WTC11 (cell line): ENCODE measurements at regions not wholly inside any gene's neighbourhood (a gene's known extent, or its start where the extent isn't known, plus 50 kb on each side); places are given as distances from the start of the nearest gene placed in this dataset.

Experiments
- ATAC-seq: fragments of 200-7000 bp; cut with Tn5 transposase; 2 replicates; pipeline ENCODE4 v1.10.0; 2021; ENCODE audit warnings: mild to moderate bottlenecking, moderate library complexity
- CTCF ChIA-PET: fragments of 300-600 bp; sonication (Branson Sonifier 250); formaldehyde crosslinking; loops from one replicate; lab custom pipeline; 2021; ENCODE audit warnings: antibody characterized with exemption; lab: Charles Lee
- POLR2A ChIA-PET: fragments of 350-600 bp; sonication (Branson Sonifier 250); formaldehyde crosslinking; loops from one replicate; lab custom pipeline; 2021; ENCODE audit warnings: antibody characterized with exemption; lab: Charles Lee
- DNase-seq: peaks from one replicate; pipeline ENCODE4 v3.0.0; 2021; ENCODE audit warnings: low spot score
- H3K27ac Mint-ChIP-seq: 2 replicates; pipeline ENCODE4 v1.8.0; 2021; ENCODE audit warnings: mixed read lengths
- H3K27me3 Mint-ChIP-seq: 2 replicates; pipeline ENCODE4 v1.8.0; 2021; ENCODE audit warnings: low read depth, mild to moderate bottlenecking, moderate library complexity, mixed read lengths
- H3K36me3 Mint-ChIP-seq: 2 replicates; pipeline ENCODE4 v1.8.0; 2021; ENCODE audit warnings: mixed read lengths
- H3K4me1 Mint-ChIP-seq: 2 replicates; pipeline ENCODE4 v1.8.0; 2022; ENCODE audit warnings: mixed read lengths
- H3K4me3 Mint-ChIP-seq: 2 replicates; pipeline ENCODE4 v1.8.0; 2021; ENCODE audit warnings: mild to moderate bottlenecking, moderate library complexity, mixed read lengths
- H3K9me3 Mint-ChIP-seq: 2 replicates; pipeline ENCODE4 v1.8.0; 2021; ENCODE audit warnings: mixed read lengths
- ATF1 ChIP-seq: sonication (generic); formaldehyde crosslinking; IDR thresholded peaks from 2 replicates; pipeline ENCODE4 v1.8.1; 2023; ENCODE audit warnings: mild to moderate bottlenecking, moderate library complexity, missing genetic modification reagents
- ATF3 ChIP-seq: sonication (generic); formaldehyde crosslinking; conservative IDR thresholded peaks from 2 replicates; pipeline ENCODE4 v1.8.1; 2022; ENCODE audit warnings: mild to moderate bottlenecking, missing genetic modification reagents
- CREB1 ChIP-seq: sonication (generic); formaldehyde crosslinking; IDR thresholded peaks from 2 replicates; pipeline ENCODE4 v1.8.0; 2023; ENCODE audit warnings: mild to moderate bottlenecking, missing genetic modification reagents
- ERG ChIP-seq: fragments of 250-450 bp; sonication (Bioruptor Pico); IDR thresholded peaks from 2 replicates; pipeline ENCODE4 v1.8.0; 2021; ENCODE audit warnings: mild to moderate bottlenecking
- ESRRA ChIP-seq: sonication (generic); formaldehyde crosslinking; IDR thresholded peaks from 2 replicates; pipeline ENCODE4 v1.8.1; 2022; ENCODE audit warnings: mild to moderate bottlenecking, missing genetic modification reagents, borderline replicate concordance
- FOXK1 ChIP-seq: sonication (generic); formaldehyde crosslinking; IDR thresholded peaks from 2 replicates; pipeline ENCODE4 v1.8.0; 2022; ENCODE audit warnings: mild to moderate bottlenecking, moderate library complexity, missing genetic modification reagents
- FOXP4 ChIP-seq: sonication (generic); formaldehyde crosslinking; IDR thresholded peaks from 2 replicates; pipeline ENCODE4 v1.8.0; 2022; ENCODE audit warnings: mild to moderate bottlenecking, missing genetic modification reagents
- GRHL2 ChIP-seq: fragments of 250-450 bp; sonication (Bioruptor Pico); IDR thresholded peaks from 2 replicates; pipeline ENCODE4 v1.8.0; 2022; ENCODE audit warnings: mild to moderate bottlenecking, moderate library complexity; ENCODE audit not compliant: insufficient replicate concordance, severe bottlenecking
- GTF2I ChIP-seq: fragments of 250-450 bp; sonication (Bioruptor Pico); conservative IDR thresholded peaks from 2 replicates; pipeline ENCODE4 v1.4.0; 2021; ENCODE audit warnings: mild to moderate bottlenecking
- HMGA2 ChIP-seq: fragments of 250-450 bp; sonication (Bioruptor Pico); IDR thresholded peaks from 2 replicates; pipeline ENCODE4 v1.4.0; 2021; ENCODE audit warnings: mild to moderate bottlenecking, moderate library complexity
- MXD4 ChIP-seq: fragments of 250-450 bp; sonication (Bioruptor Pico); IDR thresholded peaks from 2 replicates; pipeline ENCODE4 v1.8.0; 2021; ENCODE audit warnings: mild to moderate bottlenecking, moderate library complexity, borderline replicate concordance
- MYBL2 ChIP-seq: sonication (generic); formaldehyde crosslinking; IDR thresholded peaks from 2 replicates; pipeline ENCODE4 v1.8.1; 2023; ENCODE audit warnings: mild to moderate bottlenecking, moderate library complexity, missing genetic modification reagents
- NR1H2 ChIP-seq: sonication (generic); formaldehyde crosslinking; IDR thresholded peaks from 2 replicates; pipeline ENCODE4 v1.9.0; 2021; ENCODE audit warnings: mild to moderate bottlenecking, moderate library complexity, missing genetic modification reagents
- OVOL2 ChIP-seq: fragments of 250-450 bp; sonication (Bioruptor Pico); IDR thresholded peaks from 2 replicates; pipeline ENCODE4 v1.9.0; 2021; ENCODE audit warnings: mild to moderate bottlenecking, borderline replicate concordance
- PREB ChIP-seq: sonication (generic); formaldehyde crosslinking; IDR thresholded peaks from 2 replicates; pipeline ENCODE4 v1.8.1; 2022; ENCODE audit warnings: mild to moderate bottlenecking, missing genetic modification reagents, moderate library complexity, borderline replicate concordance
- PRRX2 ChIP-seq: fragments of 250-450 bp; sonication (Bioruptor Pico); IDR thresholded peaks from 2 replicates; pipeline ENCODE4 v1.8.0; 2021; ENCODE audit warnings: mild to moderate bottlenecking
- RORB ChIP-seq: fragments of 250-450 bp; sonication (Bioruptor Pico); IDR thresholded peaks from 2 replicates; pipeline ENCODE4 v1.9.0; 2021; ENCODE audit warnings: mild to moderate bottlenecking
- TEAD4 ChIP-seq: sonication (generic); formaldehyde crosslinking; IDR thresholded peaks from 2 replicates; pipeline ENCODE4 v1.8.0; 2022; ENCODE audit warnings: mild to moderate bottlenecking, missing genetic modification reagents
- ZNF219 ChIP-seq: sonication (generic); formaldehyde crosslinking; IDR thresholded peaks from 2 replicates; pipeline ENCODE4 v1.8.0; 2023; ENCODE audit warnings: missing genetic modification reagents, mild to moderate bottlenecking, borderline replicate concordance
- ZNF396 ChIP-seq: fragments of 250-450 bp; sonication (Bioruptor Pico); IDR thresholded peaks from 2 replicates; pipeline ENCODE4 v1.8.0; 2021; ENCODE audit warnings: mild to moderate bottlenecking, moderate library complexity, borderline replicate concordance
- TF ChIP-seq, protein P1 (sequence below): sonication (generic); formaldehyde crosslinking; IDR thresholded peaks from 2 replicates; pipeline ENCODE4 v1.8.0; 2022; ENCODE audit warnings: mild to moderate bottlenecking, missing genetic modification reagents
- TF ChIP-seq, protein P2 (sequence below): sonication (generic); formaldehyde crosslinking; IDR thresholded peaks from 2 replicates; pipeline ENCODE4 v1.8.0; 2023; ENCODE audit warnings: missing genetic modification reagents
- TF ChIP-seq, protein P3 (sequence below): sonication (generic); formaldehyde crosslinking; IDR thresholded peaks from 2 replicates; pipeline ENCODE4 v1.8.1; 2022; ENCODE audit warnings: mild to moderate bottlenecking, moderate library complexity, missing genetic modification reagents
- TF ChIP-seq, protein P4 (sequence below): sonication (generic); formaldehyde crosslinking; IDR thresholded peaks from 2 replicates; pipeline ENCODE4 v1.8.1; 2022; ENCODE audit warnings: low read depth, missing genetic modification reagents, borderline replicate concordance

DNA sequence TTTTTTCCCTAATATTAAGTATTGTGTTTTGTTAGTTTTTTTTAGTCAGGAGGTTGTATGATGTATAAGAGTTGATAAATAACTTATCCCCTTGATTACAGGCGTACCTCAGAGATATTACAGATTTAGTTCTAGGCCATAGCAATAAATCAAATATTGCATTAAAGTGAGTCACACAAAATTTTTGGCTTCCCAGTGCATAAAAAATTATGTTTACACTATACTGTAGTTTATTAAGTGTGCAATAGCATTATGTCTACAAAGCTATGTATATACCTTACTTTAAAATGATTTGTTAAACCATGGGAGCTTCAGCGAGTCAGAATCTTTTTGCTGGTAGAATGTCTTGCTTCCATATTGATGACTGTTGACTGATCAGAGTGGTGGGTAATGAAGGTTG, 1180.6 kb upstream of the CDH18 start:
- H3K9me3 Mint-ChIP-seq, result no peaks in the 10 kb centered on the region
- ChIA-PET POLR2A (no interaction called here), CTCF (no interaction called here)
- no peaks in the 10 kb centered on the region for H3K36me3 Mint-ChIP-seq
- H3K27me3 Mint-ChIP-seq, result no peaks in the 10 kb centered on the region
- no peak overlapping the region for H3K4me3 Mint-ChIP-seq
- TF ChIP-seq HMGA2 (no peak), ZNF219 (no peak), TEAD4 (CRISPR knock-in tag) (no peak), RORB (CRISPR knock-in tag) (no peak), FOXK1 (CRISPR knock-in tag) (no peak), GTF2I (CRISPR knock-in tag) (no peak), ZNF396 (no peak), ESRRA (CRISPR knock-in tag) (no peak), GRHL2 (CRISPR knock-in tag) (no peak), ATF1 (no peak), FOXP4 (CRISPR knock-in tag) (no peak), ATF3 (CRISPR knock-in tag) (no peak), PREB (no peak), ERG (no peak)
- TF ChIP-seq, protein P1, sequence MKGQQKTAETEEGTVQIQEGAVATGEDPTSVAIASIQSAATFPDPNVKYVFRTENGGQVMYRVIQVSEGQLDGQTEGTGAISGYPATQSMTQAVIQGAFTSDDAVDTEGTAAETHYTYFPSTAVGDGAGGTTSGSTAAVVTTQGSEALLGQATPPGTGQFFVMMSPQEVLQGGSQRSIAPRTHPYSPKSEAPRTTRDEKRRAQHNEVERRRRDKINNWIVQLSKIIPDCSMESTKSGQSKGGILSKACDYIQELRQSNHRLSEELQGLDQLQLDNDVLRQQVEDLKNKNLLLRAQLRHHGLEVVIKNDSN (CRISPR knock-in tag), result no peak
- TF ChIP-seq, protein P2, sequence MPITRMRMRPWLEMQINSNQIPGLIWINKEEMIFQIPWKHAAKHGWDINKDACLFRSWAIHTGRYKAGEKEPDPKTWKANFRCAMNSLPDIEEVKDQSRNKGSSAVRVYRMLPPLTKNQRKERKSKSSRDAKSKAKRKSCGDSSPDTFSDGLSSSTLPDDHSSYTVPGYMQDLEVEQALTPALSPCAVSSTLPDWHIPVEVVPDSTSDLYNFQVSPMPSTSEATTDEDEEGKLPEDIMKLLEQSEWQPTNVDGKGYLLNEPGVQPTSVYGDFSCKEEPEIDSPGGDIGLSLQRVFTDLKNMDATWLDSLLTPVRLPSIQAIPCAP (CRISPR knock-in tag), result no peak
- TF ChIP-seq, protein P3, sequence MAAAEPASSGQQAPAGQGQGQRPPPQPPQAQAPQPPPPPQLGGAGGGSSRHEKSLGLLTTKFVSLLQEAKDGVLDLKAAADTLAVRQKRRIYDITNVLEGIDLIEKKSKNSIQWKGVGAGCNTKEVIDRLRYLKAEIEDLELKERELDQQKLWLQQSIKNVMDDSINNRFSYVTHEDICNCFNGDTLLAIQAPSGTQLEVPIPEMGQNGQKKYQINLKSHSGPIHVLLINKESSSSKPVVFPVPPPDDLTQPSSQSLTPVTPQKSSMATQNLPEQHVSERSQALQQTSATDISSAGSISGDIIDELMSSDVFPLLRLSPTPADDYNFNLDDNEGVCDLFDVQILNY, result no peak
- H3K27ac Mint-ChIP-seq, result no peak overlapping the region
- H3K4me1 Mint-ChIP-seq, result peaks cover 14% of the 10 kb centered on the region
- no peak for ATAC-seq
- DNase-seq, result no peak

- Mint-ChIP-seq H3K4me1 (no peaks in the 10 kb centered on the region), H3K27me3 (no peaks in the 10 kb centered on the region), H3K4me3 (no peak overlapping the region), H3K36me3 (no peaks in the 10 kb centered on the region), H3K9me3 (no peaks in the 10 kb centered on the region), H3K27ac (no peak overlapping the region)
- POLR2A ChIA-PET, result no interaction called here
- ATAC-seq, result no peak
- CTCF ChIA-PET, result no interaction called here
- DNase-seq, result no peak
- no peak for TF ChIP-seq MXD4
- no peak for TF ChIP-seq CREB1 (CRISPR knock-in tag)
- TF ChIP-seq MYBL2 (CRISPR knock-in tag), result no peak
- no peak for TF ChIP-seq NR1H2 (CRISPR knock-in tag)
- no peak for TF ChIP-seq FOXP4 (CRISPR knock-in tag)
- no peak for TF ChIP-seq GRHL2 (CRISPR knock-in tag)
- no peak for TF ChIP-seq OVOL2 (CRISPR knock-in tag)
- no peak for TF ChIP-seq PRRX2 (CRISPR knock-in tag)
- TF ChIP-seq, protein P4, sequence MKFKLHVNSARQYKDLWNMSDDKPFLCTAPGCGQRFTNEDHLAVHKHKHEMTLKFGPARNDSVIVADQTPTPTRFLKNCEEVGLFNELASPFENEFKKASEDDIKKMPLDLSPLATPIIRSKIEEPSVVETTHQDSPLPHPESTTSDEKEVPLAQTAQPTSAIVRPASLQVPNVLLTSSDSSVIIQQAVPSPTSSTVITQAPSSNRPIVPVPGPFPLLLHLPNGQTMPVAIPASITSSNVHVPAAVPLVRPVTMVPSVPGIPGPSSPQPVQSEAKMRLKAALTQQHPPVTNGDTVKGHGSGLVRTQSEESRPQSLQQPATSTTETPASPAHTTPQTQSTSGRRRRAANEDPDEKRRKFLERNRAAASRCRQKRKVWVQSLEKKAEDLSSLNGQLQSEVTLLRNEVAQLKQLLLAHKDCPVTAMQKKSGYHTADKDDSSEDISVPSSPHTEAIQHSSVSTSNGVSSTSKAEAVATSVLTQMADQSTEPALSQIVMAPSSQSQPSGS (CRISPR knock-in tag), result no peak
Measured at GRCh38 chr5:21165344-21165743, 1177.3 kb upstream of the CDH18 start.
